Fibroblast of upper back skin (primary cell): ENCODE measurements at regions not wholly inside any gene's neighbourhood (a gene's known extent, or its start where the extent isn't known, plus 50 kb on each side); places are given as distances from the start of the nearest gene placed in this dataset.

Experiments
- DNase-seq: peaks from one replicate; pipeline ENCODE4 v3.0.0-alpha.2; 2013

GRCh38 chr15:47950447-47950846, 170.3 kb upstream of the SLC24A5 start:
- DNase-seq = no peak

- peak; percentile 17 for DNase-seq
These were observed 169.0 kb upstream of the SLC24A5 start for GRCh38 chr15:47951781-47952180.

GRCh38 chr15:47954196-47954595, 166.6 kb upstream of the SLC24A5 start:
- DNase-seq = no peak

- no peak for DNase-seq
These were observed 165.8 kb upstream of the SLC24A5 start for GRCh38 chr15:47955021-47955420.

GRCh38 chr15:47959617-47960413, 161.0 kb upstream of the SLC24A5 start:
- no peak for DNase-seq

GRCh38 chr15:47961401-47962090, 159.2 kb upstream of the SLC24A5 start:
- DNase-seq = no peak

GRCh38 chr15:47963265-47963664, 157.5 kb upstream of the SLC24A5 start:
- no peak for DNase-seq

GRCh38 chr15:47964229-47964628, 156.6 kb upstream of the SLC24A5 start:
- no peak for DNase-seq

GRCh38 chr15:47965297-47965696, 155.5 kb upstream of the SLC24A5 start:
- DNase-seq = no peak

- no peak for DNase-seq
These were observed 152.2 kb upstream of the SLC24A5 start for GRCh38 chr15:47968593-47968992.

- DNase-seq = no peak
These were observed 149.2 kb upstream of the SLC24A5 start for GRCh38 chr15:47971637-47972036.

GRCh38 chr15:47972738-47973137, 148.1 kb upstream of the SLC24A5 start:
- DNase-seq = peak; percentile 31

- no peak for DNase-seq
These were observed 146.1 kb upstream of the SLC24A5 start for GRCh38 chr15:47974724-47975123.

GRCh38 chr15:47975427-47975826, 145.4 kb upstream of the SLC24A5 start:
- no peak for DNase-seq

- DNase-seq = no peak
These were observed 137.3 kb upstream of the SLC24A5 start for GRCh38 chr15:47983533-47983932.

GRCh38 chr15:47985568-47985967, 135.2 kb upstream of the SLC24A5 start:
- no peak for DNase-seq

- DNase-seq = no peak
These were observed 133.3 kb upstream of the SLC24A5 start for GRCh38 chr15:47987461-47987860.

- DNase-seq = peak; percentile 70
These were observed 132.8 kb upstream of the SLC24A5 start for GRCh38 chr15:47987908-47988532.

GRCh38 chr15:47988564-47988963, 132.2 kb upstream of the SLC24A5 start:
- no peak for DNase-seq

GRCh38 chr15:47990821-47991220, 130.0 kb upstream of the SLC24A5 start:
- no peak for DNase-seq

GRCh38 chr15:47991357-47991756, 129.4 kb upstream of the SLC24A5 start:
- peak; percentile 14 for DNase-seq

- DNase-seq = no peak
These were observed 127.7 kb upstream of the SLC24A5 start for GRCh38 chr15:47993051-47993450.

GRCh38 chr15:47997195-47998080, 123.4 kb upstream of the SLC24A5 start:
- DNase-seq = no peak
